PC-3 (cell line): ENCODE measurements at regions not wholly inside any gene's neighbourhood (a gene's known extent, or its start where the extent isn't known, plus 50 kb on each side); places are given as distances from the start of the nearest gene placed in this dataset.
A peak's percentile ranks its signal among the peaks of the same experiment; 100 is the strongest.

Experiments used
- ATAC-seq: fragments of 200-7000 bp; cut with Tn5 transposase; 2 replicates; pipeline ENCODE4 v1.9.1; 2020; ENCODE audit warnings: mild to moderate bottlenecking, moderate library complexity
- BruUV-seq: library from RNA; stranded (reverse); fragments of 400-500 nt; replicated peaks from 2 replicates; lab custom pipeline; 2021; lab: Mats Ljungman, UMichigan
- CTCF ChIA-PET: fragments of 300-600 bp; sonication (Branson Sonifier 250); formaldehyde crosslinking; loops from one replicate; lab custom pipeline; 2022; ENCODE audit warnings: antibody characterized with exemption; lab: Charles Lee
- POLR2A ChIA-PET: fragments of 300-600 bp; sonication (Branson Sonifier 250); formaldehyde crosslinking; loops from one replicate; lab custom pipeline; 2022; ENCODE audit warnings: antibody characterized with exemption; ENCODE audit not compliant: unreplicated experiment; lab: Charles Lee
- DNase-seq: peaks from one replicate; pipeline ENCODE4 v3.0.0-alpha.2; 2015
- H2AFZ ChIP-seq: fragments of 300-600 bp; sonication (generic); 2 replicates; pipeline ENCODE4 v1.6.0; 2016; ENCODE audit warnings: antibody characterized with exemption, low read length
- H3F3A ChIP-seq: fragments of 300-600 bp; sonication (generic); one replicate; pipeline ENCODE4 v1.6.0; 2017; ENCODE audit warnings: antibody characterized with exemption, low read length, control low read depth, mild to moderate bottlenecking; ENCODE audit not compliant: unreplicated experiment
- H3K27ac ChIP-seq: fragments of 300-600 bp; sonication (generic); 2 replicates; pipeline ENCODE4 v1.5.1; 2016; ENCODE audit warnings: mild to moderate bottlenecking, low read length
- H3K27me3 ChIP-seq: fragments of 300-600 bp; sonication (generic); 2 replicates; pipeline ENCODE4 v1.6.1; 2016; ENCODE audit warnings: low read length, mixed read lengths
- H3K36me3 ChIP-seq: fragments of 300-600 bp; sonication (generic); 2 replicates; pipeline ENCODE4 v1.6.1; 2016; ENCODE audit warnings: low read depth, mixed run types, low read length, mixed read lengths
- H3K4me1 ChIP-seq: fragments of 300-600 bp; sonication (generic); 2 replicates; pipeline ENCODE4 v1.5.1; 2016; ENCODE audit warnings: low read length; ENCODE audit not compliant: insufficient read depth
- H3K4me2 ChIP-seq: fragments of 300-600 bp; sonication (generic); 2 replicates; pipeline ENCODE4 v1.6.0; 2016; ENCODE audit warnings: low read length
- H3K4me3 ChIP-seq: fragments of 300-600 bp; sonication (generic); 2 replicates; pipeline ENCODE4 v1.5.1; 2016; ENCODE audit warnings: mild to moderate bottlenecking, low read length, mixed read lengths
- H3K79me2 ChIP-seq: fragments of 300-600 bp; sonication (generic); 2 replicates; pipeline ENCODE4 v1.6.1; 2017; ENCODE audit warnings: low read length, mixed read lengths
- H3K9ac ChIP-seq: fragments of 300-600 bp; sonication (generic); 2 replicates; pipeline ENCODE4 v1.6.0; 2016; ENCODE audit warnings: mild to moderate bottlenecking, low read length
- H3K9me2 ChIP-seq: fragments of 300-600 bp; sonication (generic); replicated peaks from 2 replicates; pipeline ENCODE4 v1.6.1; 2016; ENCODE audit warnings: mixed run types, low read length, mixed read lengths
- H3K9me3 ChIP-seq: fragments of 300-600 bp; sonication (generic); 2 replicates; pipeline ENCODE4 v1.6.1; 2016; ENCODE audit warnings: low read length, mixed read lengths
- H4K20me1 ChIP-seq: fragments of 300-600 bp; sonication (generic); 2 replicates; pipeline ENCODE4 v1.6.1; 2016; ENCODE audit warnings: low read length, mixed read lengths
- EZH2 ChIP-seq: fragments of 300-600 bp; sonication (generic); IDR thresholded peaks from one replicate; pipeline ENCODE4 v1.6.1; 2017; ENCODE audit warnings: antibody characterized with exemption, mild to moderate bottlenecking, low read length; ENCODE audit not compliant: unreplicated experiment
- EZH2phosphoT487 ChIP-seq: fragments of 300-600 bp; sonication (generic); IDR thresholded peaks from 2 replicates; pipeline ENCODE4 v1.6.1; 2018; ENCODE audit warnings: mild to moderate bottlenecking, antibody characterized with exemption, low read length, borderline replicate concordance
- intact Hi-C: fragments of 100-400 bp; cut with micrococcal nuclease; formaldehyde crosslinking; loops from 2 replicates; pipeline ENCODE4 v1.9.0; 2023
- TF ChIP-seq, protein P1 (sequence below): fragments of 300-600 bp; sonication (generic); conservative IDR thresholded peaks from 2 replicates; pipeline ENCODE4 v1.5.1; 2017; ENCODE audit warnings: antibody characterized with exemption, low read depth, mild to moderate bottlenecking, low read length

DNA sequence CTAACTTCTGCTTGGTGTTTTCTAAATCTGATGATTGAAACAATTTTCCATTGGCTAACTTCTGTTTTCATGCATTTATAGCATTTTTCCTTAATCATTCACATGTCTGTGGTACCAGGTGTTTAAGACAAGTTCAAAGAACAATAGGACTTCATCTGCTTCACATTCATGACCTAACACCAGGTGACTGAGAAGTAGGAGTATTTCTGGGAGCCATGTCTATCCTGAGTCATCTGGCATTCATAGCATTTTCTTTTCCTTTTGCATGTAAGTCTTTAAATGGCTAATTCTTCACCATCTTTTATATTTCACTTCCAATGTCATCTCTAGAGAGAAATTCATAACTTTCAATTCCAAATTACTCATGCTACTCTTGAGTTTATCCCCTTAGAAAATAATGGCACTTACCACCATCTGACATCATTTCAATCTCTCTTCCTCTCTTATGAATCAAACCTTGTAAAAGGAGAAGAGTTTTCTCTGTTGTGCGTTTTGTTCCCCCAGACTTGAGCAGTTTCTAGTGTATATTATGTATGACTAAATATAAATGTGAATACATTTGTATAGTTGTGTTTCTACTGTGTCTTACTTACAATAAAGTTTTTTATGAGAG is 1196.1 kb upstream of the CDH9 start:
- DNase-seq (peak; percentile 10), ATAC-seq (no peak; the same call in 1 of the 2 replicates)
- no TSS peak for BruUV-seq
- TF ChIP-seq EZH2phosphoT487 (no peak), EZH2 (no peak)
- TF ChIP-seq, protein P1, sequence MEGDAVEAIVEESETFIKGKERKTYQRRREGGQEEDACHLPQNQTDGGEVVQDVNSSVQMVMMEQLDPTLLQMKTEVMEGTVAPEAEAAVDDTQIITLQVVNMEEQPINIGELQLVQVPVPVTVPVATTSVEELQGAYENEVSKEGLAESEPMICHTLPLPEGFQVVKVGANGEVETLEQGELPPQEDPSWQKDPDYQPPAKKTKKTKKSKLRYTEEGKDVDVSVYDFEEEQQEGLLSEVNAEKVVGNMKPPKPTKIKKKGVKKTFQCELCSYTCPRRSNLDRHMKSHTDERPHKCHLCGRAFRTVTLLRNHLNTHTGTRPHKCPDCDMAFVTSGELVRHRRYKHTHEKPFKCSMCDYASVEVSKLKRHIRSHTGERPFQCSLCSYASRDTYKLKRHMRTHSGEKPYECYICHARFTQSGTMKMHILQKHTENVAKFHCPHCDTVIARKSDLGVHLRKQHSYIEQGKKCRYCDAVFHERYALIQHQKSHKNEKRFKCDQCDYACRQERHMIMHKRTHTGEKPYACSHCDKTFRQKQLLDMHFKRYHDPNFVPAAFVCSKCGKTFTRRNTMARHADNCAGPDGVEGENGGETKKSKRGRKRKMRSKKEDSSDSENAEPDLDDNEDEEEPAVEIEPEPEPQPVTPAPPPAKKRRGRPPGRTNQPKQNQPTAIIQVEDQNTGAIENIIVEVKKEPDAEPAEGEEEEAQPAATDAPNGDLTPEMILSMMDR: no peak
- Histone ChIP-seq H3K36me3 (no peaks in the 10 kb centered on the region), H3K27me3 (no peaks in the 10 kb centered on the region), H3K9ac (no peak overlapping the region), H3F3A (no peaks in the 10 kb centered on the region), H3K4me3 (no peak overlapping the region), H3K4me2 (no peak overlapping the region), H4K20me1 (no peaks in the 10 kb centered on the region), H3K9me3 (no peaks in the 10 kb centered on the region), H3K4me1 (no peaks in the 10 kb centered on the region), H2AFZ (no peak overlapping the region), H3K79me2 (no peaks in the 10 kb centered on the region), H3K9me2 (no peaks in the 10 kb centered on the region), H3K27ac (no peak overlapping the region)
- ChIA-PET POLR2A (no interaction called here), CTCF (no interaction called here)
- intact Hi-C loops: no loop called here

DNA sequence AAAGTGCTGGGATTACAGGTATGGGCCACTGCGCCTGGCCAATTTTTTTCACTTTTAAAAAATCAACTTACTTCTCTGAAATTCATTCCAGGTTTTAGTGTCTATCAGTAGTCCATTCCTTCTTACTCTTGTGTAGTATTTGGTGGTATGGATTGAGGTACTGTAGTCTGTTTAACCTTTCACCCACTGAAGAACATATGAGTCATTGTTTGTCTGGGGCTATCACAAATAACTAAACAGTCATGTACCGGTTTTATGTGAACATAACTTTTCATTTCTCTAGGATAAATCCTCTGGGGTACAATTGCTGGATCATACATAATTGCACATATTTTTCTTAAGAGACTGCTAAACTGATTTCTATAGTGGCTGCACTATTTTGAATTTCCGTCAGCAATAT is 1188.0 kb upstream of the CDH9 start:
- Histone ChIP-seq H3K4me3 (no peak overlapping the region), H3F3A (no peaks in the 10 kb centered on the region), H3K4me1 (peaks cover 3% of the 10 kb centered on the region), H3K79me2 (no peaks in the 10 kb centered on the region), H3K9ac (no peak overlapping the region), H3K27ac (no peak overlapping the region), H3K9me2 (no peaks in the 10 kb centered on the region), H3K36me3 (no peaks in the 10 kb centered on the region), H3K9me3 (no peaks in the 10 kb centered on the region), H2AFZ (no peak overlapping the region), H4K20me1 (no peaks in the 10 kb centered on the region), H3K27me3 (no peaks in the 10 kb centered on the region), H3K4me2 (no peak overlapping the region)
- no TSS peak for BruUV-seq
- intact Hi-C loops: no loop called here
- TF ChIP-seq, protein P1: no peak
- TF ChIP-seq EZH2 (no peak), EZH2phosphoT487 (no peak)
- POLR2A ChIA-PET: no interaction called here
- DNase-seq (peak; percentile 40), ATAC-seq (peak; percentile 57; the same call in 1 of the 2 replicates)
- CTCF ChIA-PET: interaction anchor here (0.6 kb wide), 1 partner anchor 418 kb away, joined by 3 read pairs; no protein-coding TSS in a partner anchor

DNA sequence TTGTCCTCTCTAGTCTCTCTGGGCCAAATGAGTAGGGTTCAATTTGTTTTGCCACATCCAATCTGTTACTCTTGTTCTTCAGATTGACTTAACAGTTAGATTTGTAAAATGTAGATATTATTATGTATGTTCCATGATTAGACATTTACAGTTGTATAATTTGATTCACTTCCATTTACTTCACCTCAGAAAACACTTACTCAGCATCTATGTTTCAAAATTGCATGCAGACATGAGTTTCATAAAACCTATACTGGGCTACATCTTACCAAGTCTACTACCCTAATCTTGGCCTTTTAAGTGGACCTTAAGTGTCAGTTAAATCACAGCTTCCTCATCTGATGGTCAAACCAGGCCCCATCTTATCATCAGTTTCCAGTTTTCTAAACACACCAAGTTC is 1181.2 kb upstream of the CDH9 start:
- ATAC-seq (no peak), DNase-seq (no peak)
- no peaks in the 10 kb centered on the region for H3K79me2 ChIP-seq
- H2AFZ ChIP-seq: no peak overlapping the region
- no peaks in the 10 kb centered on the region for H3K36me3 ChIP-seq
- CTCF ChIA-PET: no interaction called here
- POLR2A ChIA-PET: no interaction called here
- no TSS peak for BruUV-seq
- H4K20me1 ChIP-seq: no peaks in the 10 kb centered on the region
- no peaks in the 10 kb centered on the region for H3K27me3 ChIP-seq
- H3K27ac ChIP-seq: no peak overlapping the region
- intact Hi-C loops: no loop called here
- no peaks in the 10 kb centered on the region for H3K4me1 ChIP-seq
- H3K4me3 ChIP-seq: no peak overlapping the region
- no peak for TF ChIP-seq EZH2phosphoT487
- TF ChIP-seq, protein P1: no peak
- TF ChIP-seq EZH2: no peak
- no peaks in the 10 kb centered on the region for H3F3A ChIP-seq
- no peaks in the 10 kb centered on the region for H3K9me2 ChIP-seq
- H3K9me3 ChIP-seq: no peaks in the 10 kb centered on the region
- H3K4me2 ChIP-seq: no peak overlapping the region
- no peak overlapping the region for H3K9ac ChIP-seq
